Endothelial cell of umbilical vein (primary cell): ENCODE measurements at regions not wholly inside any gene's neighbourhood (a gene's known extent, or its start where the extent isn't known, plus 50 kb on each side); places are given as distances from the start of the nearest gene placed in this dataset.

Experiments
- BruUV-seq: library from RNA; stranded (reverse); fragments of 400-500 nt; replicated peaks from 2 replicates; lab custom pipeline; 2021; lab: Mats Ljungman, UMichigan
- CTCF ChIA-PET: fragments of 300-600, 350-600 bp; sonication (Branson Sonifier 250); formaldehyde crosslinking; loops from one replicate; lab custom pipeline; 2021; ENCODE audit warnings: antibody characterized with exemption, inconsistent platforms; lab: Charles Lee
- POLR2A ChIA-PET: fragments of 300-600, 350-600 bp; sonication (Branson Sonifier 250); formaldehyde crosslinking; loops from one replicate; lab custom pipeline; 2021; ENCODE audit warnings: antibody characterized with exemption, inconsistent platforms; lab: Charles Lee
- DNase-seq: peaks from one replicate; pipeline ENCODE4 v3.0.0-alpha.2; 2011; ENCODE audit warnings: low read depth, low spot score
- FAIRE-seq: peaks from 2 replicates; lab custom pipeline; 2011; peaks lifted over from hg19 to GRCh38; lab: Jason Lieb, UNC
- H2AFZ ChIP-seq: 2 replicates; pipeline ENCODE4 v1.6.0; 2012; ENCODE audit warnings: low read depth, low read length, control low read depth, inconsistent platforms
- H3K27ac ChIP-seq: 2 replicates; pipeline ENCODE4 v1.5.1; 2011; ENCODE audit warnings: low read depth, mild to moderate bottlenecking, control low read depth, low read length, moderate library complexity; ENCODE audit not compliant: insufficient read depth
- H3K27me3 ChIP-seq, 2 experiments: 2 replicates each; pipeline versions ENCODE4 v1.6.0 to v1.6.1; 2011; ENCODE audit warnings: low read length in 2 of 2, mixed read lengths in 1 of 2; ENCODE audit not compliant: control insufficient read depth in 2 of 2, insufficient read depth in 2 of 2
- H3K36me3 ChIP-seq, 2 experiments: 2 replicates in 1 of 2; 3 replicates in 1 of 2; pipeline ENCODE4 v1.5.1; 2011; ENCODE audit warnings: low read length in 2 of 2, mild to moderate bottlenecking in 1 of 2, moderate library complexity in 1 of 2; ENCODE audit not compliant: control insufficient read depth in 2 of 2, insufficient read depth in 2 of 2; ENCODE audit errors: extremely low read depth in 1 of 2
- H3K4me1 ChIP-seq: 3 replicates; pipeline ENCODE4 v1.5.1; 2011; ENCODE audit warnings: mild to moderate bottlenecking, low read length; ENCODE audit not compliant: control insufficient read depth, insufficient read depth; ENCODE audit errors: extremely low read depth
- H3K4me2 ChIP-seq: 2 replicates; pipeline ENCODE4 v1.6.1; 2011; ENCODE audit warnings: low read length, control low read depth, mixed read lengths; ENCODE audit not compliant: insufficient read depth
- H3K4me3 ChIP-seq, 3 experiments: fragments of 200-600 bp in 1 of 3; sonication (generic), shearing (Covaris generic) in 1 of 3; replicated peaks in 1 of 3; 2 replicates each; pipeline ENCODE4 v1.5.1; 2011 to 2016; ENCODE audit warnings: control low read depth in 3 of 3, low read length in 3 of 3, mild to moderate bottlenecking in 2 of 3, inconsistent platforms in 1 of 3, low read depth in 1 of 3, moderate library complexity in 1 of 3; ENCODE audit not compliant: insufficient read depth in 1 of 3
- H3K79me2 ChIP-seq: 2 replicates; pipeline ENCODE4 v1.6.0; 2012; ENCODE audit warnings: low read length, inconsistent platforms; ENCODE audit not compliant: control insufficient read depth, insufficient read depth
- H3K9ac ChIP-seq: replicated peaks from 2 replicates; pipeline ENCODE3; 2011; ENCODE audit warnings: low read length, control low read depth; ENCODE audit not compliant: insufficient read depth; ENCODE audit errors: extremely low read depth
- H3K9me1 ChIP-seq: replicated peaks from 3 replicates; pipeline ENCODE4 v1.6.0; 2011; ENCODE audit warnings: mild to moderate bottlenecking, low read length; ENCODE audit not compliant: control insufficient read depth, insufficient read depth; ENCODE audit errors: extremely low read depth
- H3K9me3 ChIP-seq: replicated peaks from 2 replicates; pipeline ENCODE4 v1.5.1; 2012; ENCODE audit warnings: low read length, inconsistent platforms; ENCODE audit not compliant: control insufficient read depth, insufficient read depth
- H4K20me1 ChIP-seq: replicated peaks from 2 replicates; pipeline ENCODE3; 2011; ENCODE audit warnings: mild to moderate bottlenecking, low read length; ENCODE audit not compliant: control insufficient read depth, insufficient read depth; ENCODE audit errors: extremely low read depth
- CTCF ChIP-seq, 2 donors: IDR thresholded peaks; 1 replicate in 1 of 2; 2 replicates in 1 of 2; pipeline ENCODE4 v1.5.1; 2011; ENCODE audit warnings: low read length in 2 of 2, mild to moderate bottlenecking in 2 of 2, moderate library complexity in 2 of 2, control low read depth in 1 of 2, inconsistent platforms in 1 of 2, low read depth in 1 of 2; ENCODE audit not compliant: insufficient read depth in 1 of 2; ENCODE audit errors: extremely low read depth in 1 of 2
- EZH2 ChIP-seq: IDR thresholded peaks from 2 replicates; pipeline ENCODE4 v1.6.1; 2012; ENCODE audit warnings: borderline replicate concordance, low read depth, mild to moderate bottlenecking, moderate library complexity, low read length, inconsistent platforms; ENCODE audit not compliant: severe bottlenecking
- FOS ChIP-seq: IDR thresholded peaks from 2 replicates; pipeline ENCODE4 v1.6.1; 2011; ENCODE audit warnings: mild to moderate bottlenecking, low read length, moderate library complexity, borderline replicate concordance; ENCODE audit not compliant: insufficient read depth
- GATA2 ChIP-seq: IDR thresholded peaks from 2 replicates; pipeline ENCODE4 v1.7.0; 2011; ENCODE audit warnings: low read depth, mild to moderate bottlenecking, moderate library complexity, mixed read lengths, low read length; ENCODE audit not compliant: insufficient read length, insufficient read depth
- JUN ChIP-seq: IDR thresholded peaks from 2 replicates; pipeline ENCODE4 v1.6.1; 2011; ENCODE audit warnings: borderline replicate concordance, low read depth; ENCODE audit not compliant: insufficient read length, insufficient read depth
- MYC ChIP-seq: IDR thresholded peaks from one replicate; pipeline ENCODE4 v1.6.1; 2011; ENCODE audit warnings: mild to moderate bottlenecking, low read depth, low read length
- POLR2A ChIP-seq: IDR thresholded peaks from 2 replicates; pipeline ENCODE4 v1.6.1; 2012; ENCODE audit warnings: low read depth, mild to moderate bottlenecking, control low read depth, low read length
- POLR2AphosphoS5 ChIP-seq: IDR thresholded peaks from 2 replicates; pipeline ENCODE4 v1.6.1; 2012; ENCODE audit warnings: low read depth, mild to moderate bottlenecking, control low read depth, low read length, moderate library complexity; ENCODE audit not compliant: insufficient read depth
- dilution Hi-C: fragments of 300-500 bp; cut with MboI; formaldehyde crosslinking; loops from one replicate; pipeline ENCODE4 v1.15.0; 2019; ENCODE audit warnings: low sequenced_read_pairs; ENCODE audit not compliant: extremely low pct_ligation_motif_present
- intact Hi-C: fragments of 100-400 bp; cut with micrococcal nuclease; formaldehyde crosslinking; loops from one replicate; pipeline ENCODE4 v1.10.0; 2022
- TF ChIP-seq, protein P1 (sequence below): IDR thresholded peaks from 2 replicates; pipeline ENCODE4 v1.6.1; 2011; ENCODE audit not compliant: insufficient read depth, insufficient read length

DNA sequence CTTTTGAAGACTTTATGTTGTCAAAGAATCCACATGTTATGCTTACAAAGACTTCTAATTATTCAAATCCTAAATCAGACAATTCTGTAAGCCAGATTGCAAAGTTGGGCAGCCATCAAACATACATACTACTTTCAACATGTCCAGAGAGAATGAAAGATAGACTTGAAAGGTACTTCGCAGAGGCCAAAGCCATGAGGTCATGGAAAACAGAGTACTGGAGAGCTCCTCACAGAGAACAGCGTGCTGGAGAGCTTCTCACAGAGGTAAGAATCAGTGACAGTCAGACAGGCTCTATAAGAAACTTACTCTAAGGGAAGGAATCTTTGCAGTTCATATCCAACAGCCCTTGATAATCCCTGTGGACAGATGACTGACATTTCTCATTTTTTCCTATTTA lies 400.2 kb downstream of the GJA1 start:
- CTCF ChIA-PET = no interaction called here

More for the DNA sequence above, 400.2 kb downstream of the GJA1 start:
- H3K4me2 ChIP-seq = no peak overlapping the region
- BruUV-seq = no TSS peak
- H3K9me3 ChIP-seq = no peaks in the 10 kb centered on the region
- H2AFZ ChIP-seq = no peak overlapping the region
- no peak for DNase-seq
- no peaks in the 10 kb centered on the region for H4K20me1 ChIP-seq
- peaks cover 3% of the 10 kb centered on the region for H3K4me1 ChIP-seq
- no peaks in the 10 kb centered on the region for H3K36me3 ChIP-seq
- intact Hi-C loops = no loop called here
- H3K9me1 ChIP-seq = no peaks in the 10 kb centered on the region
- H3K79me2 ChIP-seq = no peaks in the 10 kb centered on the region
- no peaks in the 10 kb centered on the region for H3K27me3 ChIP-seq
- H3K27ac ChIP-seq = no peak overlapping the region
- dilution Hi-C loops = no loop called here
- H3K4me3 ChIP-seq = no peak overlapping the region
- no peak for FAIRE-seq
- POLR2A ChIA-PET = no interaction called here
- H3K9ac ChIP-seq = no peak overlapping the region
- TF ChIP-seq GATA2 = no peak
- no peak for TF ChIP-seq JUN
- TF ChIP-seq POLR2AphosphoS5 = no peak
- no peak for TF ChIP-seq EZH2
- no peak for TF ChIP-seq MYC
- TF ChIP-seq FOS = no peak
- no peak for TF ChIP-seq POLR2A
- no peak for TF ChIP-seq CTCF (IDR thresholded peaks at IDR 0.05; ENCODE audit: extremely low read depth in 1 of 2, insufficient read depth in 1 of 2, low read depth in 1 of 2, low read length in 2 of 2)
- TF ChIP-seq, protein P1, sequence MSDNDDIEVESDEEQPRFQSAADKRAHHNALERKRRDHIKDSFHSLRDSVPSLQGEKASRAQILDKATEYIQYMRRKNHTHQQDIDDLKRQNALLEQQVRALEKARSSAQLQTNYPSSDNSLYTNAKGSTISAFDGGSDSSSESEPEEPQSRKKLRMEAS = no peak
